NCI-H446 (cell line): ENCODE measurements at regions not wholly inside any gene's neighbourhood (a gene's known extent, or its start where the extent isn't known, plus 50 kb on each side); places are given as distances from the start of the nearest gene placed in this dataset.
A peak's percentile ranks its signal among the peaks of the same experiment; 100 is the strongest.

Experiments
- DNase-seq, 2 experiments: peaks; one replicate each; lab custom pipeline; 2025; lab: John Stamatoyannopoulos, UW

DNA sequence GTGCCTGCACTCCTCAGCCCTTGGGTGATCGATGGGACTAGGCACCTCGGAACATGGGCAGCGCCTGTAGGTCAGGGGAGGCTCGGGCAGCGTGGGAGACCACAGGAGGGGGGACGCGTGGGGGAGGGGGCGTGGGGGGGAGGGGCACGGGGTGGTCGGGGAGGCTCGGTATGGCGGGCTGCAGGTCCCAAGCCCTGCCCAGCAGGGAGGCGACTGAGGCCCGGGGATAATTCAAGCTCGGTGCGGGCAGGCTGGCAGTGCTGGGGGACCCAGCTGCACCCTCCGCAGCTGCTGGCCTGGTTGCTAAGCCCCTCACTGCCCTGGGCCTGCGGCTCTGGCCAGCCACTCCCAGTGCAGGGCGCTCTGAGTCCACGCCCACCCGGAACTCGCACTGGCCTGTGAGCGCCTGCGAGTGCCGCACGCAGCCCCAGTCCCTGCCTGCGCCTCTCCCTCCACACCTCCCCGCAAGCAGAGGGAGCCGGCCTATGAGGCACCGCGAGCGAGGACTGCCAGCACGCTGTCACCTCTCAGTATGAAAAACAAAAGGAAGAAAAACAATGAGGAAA lies 1698.3 kb upstream of the RAG2 start:
- no peak for DNase-seq

DNA sequence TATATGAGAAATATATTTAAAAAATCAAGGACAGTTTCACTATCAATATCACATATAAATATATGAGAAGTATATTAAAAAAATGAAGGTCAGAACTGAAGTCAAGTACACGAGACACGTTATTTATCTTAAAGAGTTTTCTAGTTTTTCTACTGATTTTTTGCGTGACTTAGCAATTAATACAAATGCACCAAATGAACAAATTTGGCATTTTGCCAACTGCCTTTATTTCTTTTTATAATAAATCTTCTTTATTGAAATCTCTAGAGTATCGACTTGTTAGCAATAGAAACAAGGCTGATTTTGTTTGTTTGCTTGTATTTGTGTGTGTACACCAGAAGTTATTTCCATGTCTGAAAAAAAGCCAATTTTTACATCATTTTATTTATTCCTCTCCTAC lies 1684.7 kb upstream of the RAG2 start:
- no peak for DNase-seq

DNA sequence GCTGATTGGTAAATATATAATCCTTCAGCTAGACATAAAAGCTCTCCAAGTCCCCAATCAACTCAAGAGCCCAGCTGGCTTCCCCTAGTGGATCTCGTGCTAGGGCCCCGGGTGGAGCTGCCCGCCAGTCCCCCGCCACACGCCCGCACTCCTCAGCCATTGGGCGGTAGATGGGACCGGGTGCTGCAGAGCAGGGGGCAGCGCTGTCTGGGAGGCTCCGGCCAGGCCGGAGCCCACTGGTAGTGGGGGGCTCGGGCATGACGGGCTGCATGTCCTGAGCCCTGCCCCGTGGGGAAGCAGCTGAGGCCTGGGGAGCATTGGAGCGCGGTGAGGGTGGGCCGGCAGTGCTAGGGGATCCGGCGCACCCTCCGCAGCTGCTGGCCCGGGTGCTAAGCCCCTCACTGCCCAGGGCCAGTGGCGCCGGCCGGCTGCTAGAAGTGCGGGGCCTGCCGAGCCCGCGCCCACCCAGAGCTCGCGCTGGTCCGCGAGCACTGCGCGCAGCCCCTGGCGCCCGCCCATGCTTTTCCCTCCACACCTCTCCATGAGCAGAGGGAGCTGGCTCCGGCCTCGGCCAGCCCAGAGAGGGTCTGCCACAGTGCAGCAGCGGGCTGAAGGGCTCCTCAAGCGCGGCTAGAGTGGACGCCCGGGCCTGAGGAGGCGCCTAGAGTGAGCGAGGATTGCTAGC lies 1680.6 kb upstream of the RAG2 start:
- no peak for DNase-seq

DNA sequence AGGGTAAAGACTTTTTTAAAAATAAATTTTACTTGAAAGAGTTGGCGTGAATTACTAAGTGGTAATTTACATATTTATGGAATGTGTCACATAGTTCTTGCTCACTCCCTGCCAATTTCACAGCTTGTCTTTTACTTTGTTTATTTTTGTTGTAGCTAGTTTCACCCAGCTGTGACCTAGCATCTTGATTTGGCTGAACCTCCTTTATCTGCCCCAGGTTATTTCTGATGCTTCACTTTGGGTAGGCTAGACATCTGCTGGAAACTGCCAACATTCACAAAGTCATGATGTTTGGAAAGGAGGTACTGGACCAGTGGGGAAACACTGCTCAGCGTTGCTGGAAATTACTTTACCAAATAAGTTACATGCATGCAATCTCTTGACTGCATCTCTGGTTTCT lies 1676.0 kb upstream of the RAG2 start:
- DNase-seq, result peak in 1 of 2 experiments; percentile 26

DNA sequence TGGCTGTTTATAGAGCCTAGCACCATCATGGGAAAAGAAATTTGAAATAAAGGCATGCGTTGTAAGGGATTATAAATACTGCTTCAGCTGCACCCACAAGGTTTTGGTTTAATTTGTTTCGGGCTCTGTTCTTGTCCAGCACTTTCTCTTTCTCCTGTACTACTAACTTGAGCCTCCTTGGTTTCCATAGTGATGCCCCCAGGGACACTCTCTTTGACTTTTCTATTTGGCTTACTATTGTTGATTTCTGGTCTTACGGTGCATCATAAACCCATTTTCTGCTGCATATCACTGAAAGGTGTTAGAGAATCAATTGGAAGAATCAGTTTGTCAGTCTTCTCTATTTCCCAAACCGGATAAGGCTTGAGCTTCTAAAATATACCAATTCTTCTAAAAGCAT lies 1674.3 kb upstream of the RAG2 start:
- no peak for DNase-seq

DNA sequence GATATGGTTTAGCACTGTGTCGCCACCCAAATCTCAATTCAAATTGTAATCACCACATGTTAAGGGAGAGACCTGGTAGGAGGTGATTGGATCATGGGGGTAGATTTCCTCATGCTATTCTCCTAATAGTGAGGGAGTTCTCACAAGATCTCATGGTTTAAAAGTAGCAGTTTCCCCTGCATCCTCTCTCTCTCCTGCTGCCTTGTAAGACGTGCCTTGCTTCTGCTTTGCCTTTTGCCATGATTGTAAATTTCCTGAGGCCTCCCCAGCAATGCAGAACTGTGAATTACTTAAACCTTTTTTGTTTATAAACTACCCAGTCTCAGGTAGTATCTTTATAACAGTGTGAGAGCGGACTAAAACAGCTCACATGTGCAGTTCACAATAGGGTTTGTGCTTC lies 1668.7 kb upstream of the RAG2 start:
- DNase-seq, result no peak

DNA sequence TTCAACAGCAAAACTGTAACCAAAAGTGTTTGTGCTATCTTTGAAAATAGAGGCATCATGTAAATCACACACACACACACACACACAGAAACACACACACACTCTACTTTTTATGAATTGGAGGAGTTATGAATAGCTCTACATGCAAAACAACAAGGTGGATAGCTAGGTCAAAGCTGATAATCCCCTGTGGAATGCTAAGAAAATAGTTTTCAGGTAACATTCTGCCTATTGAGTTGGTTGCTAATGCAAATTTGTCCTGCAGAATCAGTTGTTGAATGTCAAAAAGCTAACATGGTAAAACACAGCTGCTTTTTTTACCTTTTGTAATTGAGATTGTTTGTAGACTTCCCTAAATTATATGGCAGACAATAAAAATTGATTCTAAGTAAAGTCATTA lies 1658.4 kb upstream of the RAG2 start:
- no peak for DNase-seq

DNA sequence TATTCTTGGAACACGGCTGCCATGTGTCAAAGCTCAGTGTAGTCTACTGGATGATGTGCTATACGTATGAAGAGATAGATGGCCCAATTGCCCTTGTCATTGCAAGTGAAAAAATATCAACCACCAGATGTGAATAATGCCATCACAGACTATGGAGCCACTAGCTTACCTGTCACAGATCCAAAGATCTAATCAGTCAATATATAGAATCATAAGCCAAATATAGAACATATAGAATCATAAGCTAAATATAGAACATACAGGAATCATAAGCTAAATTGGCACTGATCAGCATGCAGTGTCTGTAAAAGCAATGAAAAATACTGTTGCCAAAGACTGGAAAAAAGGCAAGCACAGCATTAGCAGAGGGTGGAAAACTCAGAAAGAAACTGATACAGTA lies 1656.9 kb upstream of the RAG2 start:
- DNase-seq, result peak in 1 of 2 experiments; percentile 43

DNA sequence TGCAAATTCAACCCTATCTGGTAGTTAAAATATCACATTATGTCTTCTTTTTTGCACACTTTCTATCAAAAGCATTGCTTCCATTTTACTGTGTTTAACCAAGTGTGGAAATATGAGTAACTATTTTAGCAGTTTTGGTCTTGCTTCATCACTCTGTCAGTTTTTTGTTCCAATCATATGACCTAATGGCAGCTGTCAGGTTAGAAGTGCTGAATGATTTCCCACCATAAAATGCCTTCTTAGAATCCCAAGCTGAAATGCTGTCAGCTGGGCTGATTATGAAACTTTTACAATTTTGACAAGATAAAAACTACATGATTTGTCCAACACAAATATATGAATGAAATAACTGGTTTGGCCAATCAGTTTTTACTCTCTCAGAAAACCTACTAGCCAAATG lies 1654.6 kb upstream of the RAG2 start:
- DNase-seq, result peak in 1 of 2 experiments; percentile 27

DNA sequence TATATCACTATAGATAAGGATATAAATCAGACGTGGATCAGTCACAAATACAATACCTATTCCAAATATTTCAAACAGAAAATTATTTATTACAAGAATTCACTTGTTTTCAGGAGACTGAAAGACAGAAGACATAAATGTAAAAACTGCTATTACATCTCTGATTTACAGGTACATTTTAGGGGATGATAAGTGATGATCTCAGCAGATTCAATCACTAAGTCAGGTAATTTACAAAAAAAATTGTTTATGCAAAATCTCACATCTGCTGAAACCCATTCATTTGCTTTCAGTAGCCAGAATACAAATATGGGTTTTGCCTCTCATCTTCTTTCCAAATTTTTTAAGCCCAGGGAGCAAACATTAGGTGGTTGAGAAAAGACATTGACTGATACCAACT lies 1648.4 kb upstream of the RAG2 start:
- no peak for DNase-seq

DNA sequence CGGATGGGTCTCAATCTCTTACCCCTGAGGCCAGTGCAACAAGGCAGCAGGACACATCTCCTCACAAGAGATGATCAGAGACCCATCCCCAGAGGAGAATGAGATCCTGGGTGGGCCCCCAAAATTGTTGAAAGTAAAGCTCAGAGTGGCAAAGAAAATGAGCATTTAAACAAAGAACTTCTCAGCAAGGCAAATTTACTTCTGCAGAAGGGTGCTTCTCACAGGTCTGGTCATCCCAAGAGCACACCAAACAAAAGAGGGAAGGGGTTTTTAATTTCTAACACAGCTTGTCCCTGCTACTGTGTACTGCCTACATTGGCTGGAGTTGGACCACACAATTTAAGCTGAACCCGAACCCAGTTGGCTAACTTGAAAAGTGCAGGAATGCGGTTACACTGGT lies 1628.6 kb upstream of the RAG2 start:
- DNase-seq, result no peak

DNA sequence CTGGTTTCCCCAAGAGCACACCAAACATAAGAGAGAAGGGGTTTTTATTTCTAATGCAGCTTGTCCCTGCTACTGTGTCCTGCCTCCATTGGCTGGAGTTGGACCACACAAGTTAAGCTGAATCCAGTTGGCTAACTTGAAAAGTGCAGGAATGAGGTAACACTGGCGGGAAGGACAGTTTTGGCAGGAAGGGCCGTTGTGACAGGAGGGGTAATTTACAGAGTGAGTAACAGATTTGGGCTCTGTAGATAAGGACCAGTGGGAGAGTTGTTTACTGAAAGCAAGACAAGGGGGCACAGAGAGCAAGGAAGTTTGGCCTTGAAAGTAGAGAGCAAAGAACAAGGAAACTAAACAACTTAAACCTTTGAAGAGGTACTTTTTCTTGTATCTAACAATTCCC lies 1623.3 kb upstream of the RAG2 start:
- DNase-seq, result no peak

DNA sequence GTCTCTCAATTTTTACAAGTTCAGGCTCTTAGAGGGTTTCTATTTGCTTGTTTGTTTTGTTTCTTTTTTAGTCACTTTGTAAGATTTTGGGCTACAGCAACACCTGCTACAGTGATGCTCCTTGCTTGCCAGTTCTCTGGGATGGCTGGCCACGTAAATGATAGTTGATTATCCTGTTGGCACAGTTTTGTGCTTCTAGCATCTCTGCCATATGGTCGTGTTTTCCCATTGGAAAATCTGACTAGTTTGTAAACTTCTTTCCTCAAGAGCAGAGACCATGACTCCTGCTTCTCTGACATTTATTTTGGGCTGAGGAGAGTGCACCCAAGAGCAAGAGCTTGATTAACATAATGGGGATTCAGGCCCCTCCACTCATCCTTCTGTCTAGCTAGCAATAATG lies 1621.6 kb upstream of the RAG2 start:
- DNase-seq, result peak; percentile 66 to 86

DNA sequence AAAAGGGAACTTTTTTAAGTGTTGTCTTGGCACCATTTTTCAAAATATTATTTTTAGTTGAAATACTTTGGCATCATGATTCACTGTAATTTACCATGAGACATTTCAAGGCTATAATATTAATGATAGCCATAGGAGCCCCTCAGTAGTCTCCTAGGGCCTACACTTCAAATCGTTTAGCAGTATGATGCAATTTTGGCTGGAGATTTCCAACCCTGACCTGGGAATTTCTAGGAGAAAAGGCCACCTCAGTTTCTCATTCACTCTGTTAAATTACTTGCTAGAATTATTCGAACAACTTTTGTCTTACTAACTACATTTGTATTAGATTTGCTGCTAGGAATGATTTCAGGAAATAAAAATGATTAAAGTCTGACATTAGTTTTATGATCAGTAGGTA lies 1610.9 kb upstream of the RAG2 start:
- no peak for DNase-seq

DNA sequence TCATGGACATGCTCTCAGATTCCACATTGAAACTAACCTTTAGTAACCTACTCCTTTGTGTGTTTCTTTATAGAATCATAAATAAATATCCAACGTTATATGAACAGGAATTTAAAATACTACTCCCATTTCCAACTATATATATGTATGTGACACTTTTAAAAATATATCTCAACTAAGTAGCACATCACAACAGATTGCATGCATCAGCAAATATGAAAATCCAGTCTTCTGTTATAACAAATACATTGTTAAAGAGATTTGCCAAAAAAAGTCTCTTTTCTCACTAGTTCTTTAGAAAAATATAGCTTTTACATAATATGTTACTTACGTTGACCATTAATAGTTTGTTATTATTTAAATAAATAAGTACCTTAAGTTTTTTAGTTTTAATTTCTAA lies 1608.6 kb upstream of the RAG2 start:
- no peak for DNase-seq

DNA sequence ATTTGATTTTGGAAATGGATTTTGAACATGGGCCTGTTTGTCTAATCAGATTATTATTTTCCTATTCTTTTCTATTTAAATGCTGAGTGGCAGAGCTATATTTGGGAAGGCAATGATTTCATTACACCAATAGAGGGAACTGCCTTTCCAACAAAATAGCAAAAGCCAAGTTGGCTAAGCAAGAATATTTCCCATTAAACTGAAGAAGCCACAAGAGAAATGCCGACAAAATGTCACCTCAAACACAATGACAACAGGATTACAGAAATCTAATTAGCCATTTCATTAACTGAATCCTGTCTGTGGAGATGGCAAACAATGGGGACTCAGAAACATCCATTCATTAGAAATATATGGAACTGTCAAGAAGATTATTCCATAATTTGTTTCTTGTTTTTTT lies 1593.1 kb upstream of the RAG2 start:
- DNase-seq, result peak in 1 of 2 experiments; percentile 7

DNA sequence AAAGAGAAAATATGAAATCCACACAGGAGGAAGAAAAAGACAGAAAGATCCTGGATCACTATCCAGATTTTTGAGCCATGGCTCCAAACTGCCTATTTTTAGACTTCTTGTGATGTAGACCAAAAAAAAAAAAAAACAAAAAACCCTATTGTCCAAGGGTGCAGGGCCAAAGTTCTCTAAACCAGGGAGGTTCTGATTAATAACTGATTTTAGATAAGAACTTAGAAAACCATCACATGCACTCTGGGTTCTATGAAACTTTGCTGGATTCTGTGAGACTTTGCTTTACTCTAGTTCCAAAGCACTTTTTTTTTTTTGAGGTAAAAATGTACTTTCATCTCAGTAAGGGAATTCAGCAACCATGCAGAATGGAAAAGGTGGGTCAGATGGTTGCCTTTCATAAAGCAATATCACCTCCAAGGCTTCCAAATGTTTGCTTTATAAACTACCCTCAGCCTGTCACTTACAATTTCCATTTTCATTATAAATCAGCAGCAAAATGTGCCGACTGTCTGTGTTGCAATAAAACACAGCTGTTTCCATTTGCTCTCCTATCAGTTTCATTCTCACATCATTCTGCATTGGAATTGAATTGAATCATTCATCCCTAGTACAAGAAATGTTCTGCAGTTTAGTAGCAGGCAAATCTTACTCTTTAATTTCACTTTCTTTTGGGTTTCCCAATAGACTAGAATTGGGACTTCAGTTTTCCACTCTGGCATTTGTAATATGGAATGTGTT lies 1584.3 kb upstream of the RAG2 start:
- no peak for DNase-seq

DNA sequence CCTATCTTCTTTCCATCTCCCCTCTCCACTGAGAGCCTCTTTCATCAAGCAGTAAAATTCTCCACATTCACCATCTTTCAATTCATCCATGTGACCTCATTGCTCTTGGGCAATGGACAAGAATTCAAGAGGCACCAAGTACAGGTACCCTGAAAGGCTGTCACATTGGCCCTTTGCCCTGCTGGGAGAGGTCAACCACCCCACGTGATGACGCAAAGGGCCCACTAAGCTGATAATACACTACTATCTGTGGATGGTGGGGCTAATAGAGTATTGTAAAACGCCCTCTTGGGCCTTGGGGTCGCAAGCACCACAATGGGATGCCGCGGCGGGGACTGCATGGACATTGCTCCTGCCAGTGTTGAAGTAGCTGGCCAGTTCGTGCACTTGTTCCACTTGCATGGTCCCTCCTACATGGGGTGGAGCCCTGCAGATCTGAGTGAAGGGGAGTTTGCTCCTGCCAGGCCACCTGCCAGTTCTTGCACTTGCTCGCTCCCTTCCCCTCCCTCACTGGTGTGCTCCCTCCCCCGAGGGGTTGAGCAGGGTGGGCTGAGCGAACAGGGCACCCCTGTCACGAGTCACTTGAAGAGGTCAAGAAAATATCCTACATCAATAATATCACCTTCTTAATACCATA lies 1578.8 kb upstream of the RAG2 start:
- DNase-seq, result no peak

DNA sequence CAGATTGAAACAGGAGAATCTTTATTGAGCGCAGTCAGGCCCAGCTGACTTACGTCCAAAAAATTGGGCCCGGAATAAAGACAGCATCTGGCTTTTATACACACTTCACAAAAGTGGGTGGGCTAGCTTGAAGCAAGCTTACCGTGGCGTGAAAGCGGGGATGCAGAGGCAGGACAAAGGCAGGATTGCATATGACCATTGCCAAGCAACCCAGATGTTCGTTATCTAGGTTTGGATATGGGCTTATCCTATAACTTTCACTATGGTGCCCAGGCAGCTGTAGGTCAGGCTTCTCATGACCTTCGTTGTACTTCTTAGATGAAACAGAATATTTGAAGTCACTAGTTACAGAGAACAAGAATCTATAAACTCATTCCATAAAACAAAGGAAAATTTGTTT lies 1575.6 kb upstream of the RAG2 start:
- no peak for DNase-seq

DNA sequence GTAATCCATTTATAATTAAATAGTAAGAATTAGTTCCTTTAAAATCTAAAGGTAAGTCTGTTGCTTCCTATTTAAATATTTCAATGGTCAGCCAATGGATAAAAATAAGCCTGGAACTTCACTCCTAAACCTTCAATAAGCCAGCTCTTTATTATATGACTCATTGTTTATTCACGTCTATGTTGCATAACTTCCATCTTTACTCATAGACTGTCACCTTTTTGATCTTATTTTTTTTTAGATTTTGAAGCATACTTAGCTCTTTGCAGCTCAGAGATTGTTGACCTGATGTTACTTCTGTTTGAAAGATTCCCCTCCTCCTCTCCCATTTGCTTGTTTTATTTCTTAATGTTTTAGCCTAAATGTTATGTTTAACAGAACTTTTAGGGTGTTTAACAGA lies 1571.2 kb upstream of the RAG2 start:
- no peak for DNase-seq

DNA sequence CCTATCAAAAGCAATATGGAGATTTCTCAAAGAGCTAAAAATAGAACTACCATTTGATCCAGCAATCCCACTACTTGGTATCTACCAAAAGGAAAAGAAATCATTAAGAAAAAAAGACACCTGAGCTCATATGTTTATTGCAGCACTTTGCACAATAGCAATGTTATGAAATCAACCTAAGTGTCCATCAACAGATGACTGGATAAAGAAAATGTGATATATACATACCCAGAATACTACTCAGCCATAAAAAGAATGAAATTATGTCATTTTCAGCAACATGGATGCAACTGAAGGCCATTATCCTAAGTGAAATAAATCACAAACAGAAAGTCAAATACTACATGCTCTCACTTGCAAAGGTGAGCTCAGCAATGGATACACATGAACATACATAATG lies 1565.5 kb upstream of the RAG2 start:
- DNase-seq, result no peak

DNA sequence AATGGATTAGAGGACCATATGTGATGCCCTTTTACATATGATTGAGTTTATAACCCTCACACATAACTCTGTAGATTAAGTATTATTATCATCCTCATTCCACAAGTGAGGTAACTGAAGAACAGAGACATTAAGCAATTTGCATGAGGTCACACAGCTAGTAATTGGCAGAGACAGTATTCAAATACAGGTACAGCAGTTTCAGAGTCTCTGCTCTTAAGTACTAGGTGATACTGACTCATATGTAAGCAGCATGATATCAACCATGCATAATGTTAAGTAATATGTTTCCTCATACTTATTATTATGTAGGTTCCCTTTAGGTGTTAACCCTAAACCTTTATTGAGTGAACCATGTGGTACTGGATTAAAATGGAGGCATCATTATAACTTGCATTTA lies 1562.4 kb upstream of the RAG2 start:
- DNase-seq, result no peak

DNA sequence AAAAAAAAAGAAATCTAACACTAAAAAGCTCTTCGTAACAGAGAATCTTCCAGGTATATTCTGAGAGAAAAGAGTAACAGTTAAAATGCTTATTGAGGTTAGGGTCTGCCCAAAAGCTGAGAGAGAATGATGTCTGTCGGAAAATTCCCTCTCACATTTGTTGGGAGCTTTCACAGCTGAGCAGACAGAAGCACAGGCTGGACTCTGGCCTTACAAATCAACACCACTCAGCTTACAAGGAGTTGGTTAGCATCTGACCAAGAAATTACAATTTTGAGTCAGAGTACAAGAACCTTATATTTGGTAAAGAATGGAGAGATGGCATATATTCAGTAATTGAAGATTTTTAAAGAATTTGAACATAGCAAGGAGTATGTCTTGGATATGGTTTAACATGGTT lies 1561.0 kb upstream of the RAG2 start:
- no peak for DNase-seq
